RPMI7951 (cell line): ENCODE measurements at regions not wholly inside any gene's neighbourhood (a gene's known extent, or its start where the extent isn't known, plus 50 kb on each side); places are given as distances from the start of the nearest gene placed in this dataset.

ENCODE experiments used
- DNase-seq: peaks from one replicate; pipeline ENCODE4 v3.0.0-alpha.2; 2012; ENCODE audit warnings: low read depth

- no peak for DNase-seq
Measured at GRCh38 chr3:103785017-103785416, 1350.2 kb downstream of the ZPLD1 start.

GRCh38 chr3:103785537-103785936, 1350.7 kb downstream of the ZPLD1 start:
- no peak for DNase-seq

GRCh38 chr3:103786296-103786695, 1351.5 kb downstream of the ZPLD1 start:
- no peak for DNase-seq

GRCh38 chr3:103787164-103787871, 1352.5 kb downstream of the ZPLD1 start:
- DNase-seq = no peak

GRCh38 chr3:103787879-103788278, 1353.1 kb downstream of the ZPLD1 start:
- no peak for DNase-seq

- no peak for DNase-seq
Measured at GRCh38 chr3:103791786-103792515, 1357.1 kb downstream of the ZPLD1 start.

- no peak for DNase-seq
Measured at GRCh38 chr3:103794656-103795055, 1359.8 kb downstream of the ZPLD1 start.

- no peak for DNase-seq
Measured at GRCh38 chr3:103796068-103796467, 1361.3 kb downstream of the ZPLD1 start.

- no peak for DNase-seq
Measured at GRCh38 chr3:103803787-103804186, 1369.0 kb downstream of the ZPLD1 start.

- no peak for DNase-seq
Measured at GRCh38 chr3:103810167-103810566, 1375.4 kb downstream of the ZPLD1 start.

GRCh38 chr3:103813955-103814354, 1379.1 kb downstream of the ZPLD1 start:
- DNase-seq = no peak

GRCh38 chr3:103818398-103818797, 1383.6 kb downstream of the ZPLD1 start:
- DNase-seq = no peak

GRCh38 chr3:103818800-103819199, 1384.0 kb downstream of the ZPLD1 start:
- no peak for DNase-seq

- DNase-seq = no peak
Measured at GRCh38 chr3:103825586-103825985, 1390.8 kb downstream of the ZPLD1 start.

- DNase-seq = no peak
Measured at GRCh38 chr3:103829723-103830326, 1395.0 kb downstream of the ZPLD1 start.

- no peak for DNase-seq
Measured at GRCh38 chr3:103847081-103848062, 1412.6 kb downstream of the ZPLD1 start.

- no peak for DNase-seq
Measured at GRCh38 chr3:103851793-103852192, 1417.0 kb downstream of the ZPLD1 start.

- no peak for DNase-seq
Measured at GRCh38 chr3:103862415-103862814, 1427.6 kb downstream of the ZPLD1 start.

- DNase-seq = no peak
Measured at GRCh38 chr3:103863381-103863780, 1428.6 kb downstream of the ZPLD1 start.

GRCh38 chr3:103866113-103866512, 1431.3 kb downstream of the ZPLD1 start:
- DNase-seq = no peak

- no peak for DNase-seq
Measured at GRCh38 chr3:103873021-103873420, 1438.2 kb downstream of the ZPLD1 start.
